ENCODE measurements at regions not wholly inside any gene's neighbourhood (a gene's known extent, or its start where the extent isn't known, plus 50 kb on each side); places are given as distances from the start of the nearest gene placed in this dataset.

- DNase-seq (ENCODE audit: low spot score), result no peak
These were observed 54.9 kb upstream of the RUNX3 start for GRCh38 chr1:24984800-24985522.

DNA sequence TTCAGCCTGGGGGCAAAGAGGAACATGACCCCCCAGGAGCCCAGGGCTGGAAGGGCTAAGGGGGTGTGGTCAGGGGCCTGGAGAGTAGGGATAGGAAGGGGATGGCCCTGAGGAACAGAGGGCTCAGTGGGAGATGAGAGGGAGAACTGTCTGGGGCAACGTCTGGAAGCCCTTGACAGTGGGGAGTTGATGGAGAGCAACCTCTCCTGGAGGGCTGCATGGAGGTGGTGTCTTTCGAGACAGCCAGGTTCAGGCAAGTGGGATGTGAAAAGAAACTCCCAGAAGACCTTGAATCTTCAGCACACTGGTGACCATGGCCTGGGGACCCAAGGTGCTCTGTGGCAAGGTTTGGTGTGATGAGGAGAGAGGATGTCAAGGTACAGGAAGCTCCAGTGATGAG is 54.2 kb upstream of the RUNX3 start:
- no peak for DNase-seq (ENCODE audit: low spot score)

GRCh38 chr1:24983006-24983680 is 53.1 kb upstream of the RUNX3 start:
- DNase-seq (ENCODE audit: low spot score), result no peak

- DNase-seq (ENCODE audit: low spot score), result no peak
These were observed 51.5 kb upstream of the RUNX3 start for GRCh38 chr1:24981631-24982005.

DNA sequence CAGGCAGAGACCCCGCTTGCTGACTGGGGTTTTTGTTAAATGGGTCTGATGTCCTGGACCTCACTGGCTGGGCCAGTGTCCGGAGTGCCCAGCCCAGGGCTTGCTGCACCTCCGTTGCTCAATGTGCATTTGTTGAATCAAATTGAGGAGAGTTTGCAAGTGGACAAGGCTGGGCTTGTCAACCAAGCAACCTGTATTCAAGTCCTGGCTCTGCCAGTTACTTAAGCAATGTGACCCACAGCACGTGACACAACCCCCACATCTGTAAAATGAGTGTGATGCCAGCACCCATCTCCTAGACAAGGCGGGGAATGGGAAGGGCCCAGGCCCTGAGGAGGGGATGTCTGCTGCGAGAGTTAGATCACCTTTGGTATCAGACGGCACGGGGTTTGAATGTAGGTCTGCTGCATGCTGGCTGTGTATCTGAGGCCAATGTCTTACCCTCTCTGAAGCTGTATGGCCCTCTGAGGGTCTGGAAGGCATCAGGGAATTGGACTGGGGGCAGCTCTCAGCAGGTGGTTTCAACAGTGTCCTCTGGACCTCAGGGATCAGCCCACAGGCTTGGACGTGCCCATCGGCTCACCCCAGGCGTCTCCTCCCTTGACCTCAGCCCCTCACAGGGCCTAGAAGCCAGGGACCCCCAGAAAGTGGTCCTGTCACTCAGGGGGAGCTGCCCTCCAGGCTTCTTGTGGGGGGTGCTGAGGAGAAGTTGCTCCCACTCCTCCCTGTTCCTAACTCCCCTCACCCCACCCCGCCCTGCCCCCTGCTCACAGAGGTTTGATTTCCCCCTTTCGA is 51.0 kb upstream of the RUNX3 start:
- DNase-seq (ENCODE audit: low spot score), result no peak

All from NAMALWA (cell line).